ENCODE measurements at regions not wholly inside any gene's neighbourhood (a gene's known extent, or its start where the extent isn't known, plus 50 kb on each side); places are given as distances from the start of the nearest gene placed in this dataset.
"Not testable (repeated sequence)": the region's sequence is repeated elsewhere in the genome, so short reads cannot be mapped to it uniquely, and the experiment has no call there.

DNA sequence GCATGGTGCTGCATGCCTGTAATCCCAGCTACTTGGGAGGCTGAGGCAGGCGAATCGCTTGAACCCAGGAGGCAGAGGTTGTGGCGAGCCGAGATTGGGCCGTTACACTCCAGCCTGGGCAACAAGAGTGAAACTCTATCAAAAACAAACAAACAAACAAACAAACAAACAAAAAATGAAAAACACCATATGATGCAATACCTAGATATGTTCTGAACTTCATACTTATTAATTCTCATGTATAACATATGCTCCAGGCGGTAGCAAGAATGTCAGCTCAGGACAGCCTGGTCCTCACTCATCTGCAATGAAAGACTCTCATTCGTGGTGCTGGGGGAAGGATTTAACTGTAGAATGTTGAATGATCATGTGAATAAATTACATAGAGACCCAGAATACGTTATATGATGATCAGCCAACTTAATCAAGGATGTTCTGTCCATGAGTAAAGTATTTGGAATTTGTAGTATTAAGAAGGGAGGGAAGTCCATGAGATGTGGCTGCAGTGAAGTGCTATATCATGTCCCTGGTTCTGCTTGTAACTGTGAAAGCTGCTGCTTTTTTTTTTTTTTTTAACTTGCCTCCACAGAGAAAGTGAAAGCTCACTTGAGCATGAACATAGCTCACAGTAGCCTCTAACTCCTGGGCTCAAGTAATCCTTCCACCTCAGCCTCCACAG lies 206.8 kb downstream of the UQCRFS1 start:
- DNase-seq: no peak

DNA sequence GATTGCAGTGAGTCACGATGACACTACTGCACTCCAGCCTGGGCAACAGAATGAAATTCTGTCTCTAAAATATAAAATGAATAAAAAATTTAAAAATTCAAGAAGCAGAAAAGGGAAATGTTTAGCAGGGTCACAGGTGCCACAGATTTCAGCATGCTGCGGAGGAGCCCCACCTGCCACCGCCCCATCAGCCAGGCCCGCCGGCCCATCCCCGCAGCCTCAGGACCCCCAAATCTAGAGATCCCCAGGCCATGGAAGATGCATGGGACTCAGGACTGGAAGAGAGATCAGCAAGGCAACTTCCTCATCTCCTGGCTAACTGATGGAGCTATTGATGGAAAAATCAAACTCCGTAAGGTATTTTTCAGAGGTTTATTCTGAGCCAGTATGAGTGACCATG lies 208.2 kb downstream of the UQCRFS1 start:
- DNase-seq: no peak

DNA sequence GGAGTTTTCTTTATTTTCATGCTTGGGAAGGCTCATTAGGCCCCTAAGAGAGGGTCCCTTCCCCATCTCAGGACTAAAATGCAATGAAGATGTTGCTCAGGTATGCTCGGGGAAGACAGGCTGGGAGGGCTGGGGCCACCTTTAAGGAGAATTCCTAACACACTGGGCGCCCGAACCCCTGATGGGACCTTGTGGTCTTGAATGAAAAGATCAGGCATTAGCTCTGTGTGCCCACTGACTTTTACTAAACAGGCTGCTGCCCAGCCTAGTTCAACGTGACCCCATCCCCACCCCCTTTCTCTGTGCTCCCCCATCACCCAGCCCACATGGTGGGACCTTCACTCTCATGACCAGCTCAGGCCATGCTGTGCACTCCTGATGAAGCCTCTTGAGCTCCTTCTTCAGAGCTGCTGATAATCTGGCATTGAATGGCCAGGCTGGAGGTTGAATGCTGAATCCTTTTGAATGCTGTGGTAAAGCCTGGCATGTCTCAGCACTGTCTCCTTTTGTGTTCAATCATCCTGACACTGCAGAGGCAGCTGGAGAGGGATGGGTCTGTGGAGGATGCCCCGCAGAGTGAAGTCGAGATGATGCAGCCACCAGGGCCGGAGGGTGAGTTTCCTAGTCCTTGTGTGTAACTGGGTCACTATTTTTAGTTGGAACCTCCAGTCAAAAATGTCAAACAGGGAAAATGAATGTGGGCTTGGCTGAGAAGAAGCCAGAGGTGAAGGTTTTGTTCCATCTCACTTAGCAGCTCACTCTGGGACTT lies 209.1 kb downstream of the UQCRFS1 start:
- no peak for DNase-seq

DNA sequence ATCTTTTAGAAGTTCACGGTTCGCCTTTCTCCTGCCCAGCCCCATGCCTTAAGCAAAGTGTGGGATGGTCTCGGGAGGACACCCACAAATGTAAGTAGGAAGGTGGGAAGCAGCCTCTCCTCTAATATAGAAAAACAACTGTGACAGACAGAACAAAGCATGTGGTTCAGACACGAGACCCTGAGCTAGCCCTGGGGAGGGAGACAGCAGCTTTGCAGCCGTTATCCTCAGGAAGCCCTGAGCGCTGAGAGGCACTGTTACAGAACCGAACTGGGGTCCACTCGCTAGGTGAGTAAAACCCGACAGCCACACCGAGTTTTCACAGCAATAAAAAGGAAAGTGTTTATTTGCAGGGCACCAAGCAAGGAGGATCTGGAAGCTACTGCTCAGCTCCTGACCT lies 210.6 kb downstream of the UQCRFS1 start:
- DNase-seq: no peak

DNA sequence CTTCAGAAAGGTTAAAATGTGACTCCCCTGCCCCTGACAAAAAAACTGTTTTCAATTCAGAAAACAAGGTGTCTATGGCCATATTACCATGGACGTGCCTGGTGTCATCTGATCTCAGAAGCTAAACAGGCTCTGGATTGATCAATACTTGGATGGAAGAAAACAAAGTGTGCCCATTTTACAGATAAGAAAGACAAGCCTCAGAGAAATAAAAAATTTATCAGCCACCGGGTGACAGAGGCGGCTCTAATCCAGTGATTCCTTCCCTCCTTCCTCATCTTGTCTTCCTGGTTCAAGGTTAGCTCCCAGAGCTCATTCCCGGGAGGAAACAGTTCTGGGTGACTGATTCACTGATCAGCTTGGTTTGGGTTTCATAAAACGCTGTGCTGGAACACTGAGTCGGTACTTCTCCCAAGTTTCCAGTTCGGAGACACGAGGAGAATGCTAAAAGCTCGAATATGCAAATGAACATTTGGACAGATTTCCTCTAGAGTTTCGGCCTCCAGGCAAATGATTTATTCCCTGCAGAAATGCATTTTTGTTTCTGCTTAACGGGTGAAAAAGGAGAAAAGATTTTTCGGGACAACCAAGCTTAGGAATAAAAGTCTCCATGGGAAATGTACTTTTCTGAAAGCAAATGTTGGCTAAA lies 211.2 kb downstream of the UQCRFS1 start:
- no peak for DNase-seq

DNA sequence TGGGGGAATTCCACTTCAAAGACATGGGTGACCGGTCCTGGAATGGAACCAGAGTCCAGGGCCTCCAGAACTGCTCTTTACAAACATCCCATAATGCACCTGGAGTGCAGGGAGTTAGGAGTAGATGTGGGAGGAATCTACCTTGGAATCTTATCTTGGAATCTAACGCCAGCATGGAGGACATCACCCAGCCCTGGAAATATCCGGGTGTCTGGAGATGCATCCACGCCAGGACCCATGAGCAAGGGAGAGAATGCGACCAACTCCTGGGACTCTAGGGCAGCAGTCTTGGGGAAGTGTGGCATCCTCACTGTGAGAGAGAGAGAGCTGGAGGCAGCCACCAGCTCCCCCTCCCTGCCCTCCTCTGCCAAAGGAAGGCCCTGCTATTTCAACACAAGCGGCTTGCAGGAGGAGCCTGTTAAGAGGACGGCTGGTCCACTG lies 211.8 kb downstream of the UQCRFS1 start:
- DNase-seq: no peak

DNA sequence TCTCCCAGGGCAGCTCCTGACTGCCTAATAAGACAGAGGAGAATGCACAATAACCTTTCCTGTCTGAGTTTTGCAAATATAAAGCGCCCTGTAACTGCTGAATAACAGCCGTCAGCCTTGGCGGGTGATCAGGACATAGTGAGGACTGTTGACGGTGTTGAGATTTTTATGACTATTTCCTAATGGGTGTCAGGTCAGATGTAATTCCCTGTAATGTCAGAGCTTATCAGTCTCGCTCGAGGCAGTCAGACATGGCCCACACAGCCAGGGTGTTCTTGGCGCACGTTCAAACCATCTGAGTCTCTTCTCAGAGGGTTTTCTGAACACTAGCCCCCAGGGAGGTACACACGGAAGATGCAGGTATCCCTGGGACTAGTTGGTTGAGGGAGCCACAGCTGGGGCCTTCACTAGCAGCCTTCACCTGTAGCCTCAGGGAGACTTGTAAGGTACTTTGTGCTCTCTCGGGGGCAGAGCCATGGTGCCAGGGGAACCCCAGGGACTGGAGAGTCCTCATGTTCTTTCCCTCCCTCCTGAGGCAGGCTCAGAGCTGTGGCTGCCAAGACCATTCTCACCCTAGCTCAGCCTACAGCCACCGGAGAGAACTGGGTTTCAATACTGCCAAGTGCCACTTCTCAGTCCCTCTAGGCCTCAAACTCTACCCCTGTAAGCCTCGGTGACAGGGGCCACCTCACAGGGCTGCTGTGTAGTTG lies 213.1 kb downstream of the UQCRFS1 start:
- no peak for DNase-seq

DNA sequence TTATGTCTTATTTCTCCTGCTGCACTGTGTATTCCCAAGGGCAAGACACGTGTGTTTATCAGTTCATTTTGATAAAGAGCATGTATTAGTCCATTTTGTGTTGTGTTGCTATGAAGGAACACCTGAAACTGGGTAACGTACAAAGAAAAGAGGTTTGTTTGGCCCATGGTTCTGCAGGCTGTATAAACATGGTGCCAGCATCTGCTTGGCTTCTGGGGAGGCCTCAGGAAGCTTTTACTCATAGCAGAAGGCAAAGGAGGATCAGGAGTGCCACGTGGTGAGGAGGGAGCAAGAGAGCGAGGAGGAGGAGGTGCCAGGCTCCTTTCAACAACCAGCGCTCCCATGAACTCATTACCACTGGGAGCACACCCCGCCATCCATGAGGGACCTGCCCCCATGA lies 214.0 kb downstream of the UQCRFS1 start:
- no peak for DNase-seq

DNA sequence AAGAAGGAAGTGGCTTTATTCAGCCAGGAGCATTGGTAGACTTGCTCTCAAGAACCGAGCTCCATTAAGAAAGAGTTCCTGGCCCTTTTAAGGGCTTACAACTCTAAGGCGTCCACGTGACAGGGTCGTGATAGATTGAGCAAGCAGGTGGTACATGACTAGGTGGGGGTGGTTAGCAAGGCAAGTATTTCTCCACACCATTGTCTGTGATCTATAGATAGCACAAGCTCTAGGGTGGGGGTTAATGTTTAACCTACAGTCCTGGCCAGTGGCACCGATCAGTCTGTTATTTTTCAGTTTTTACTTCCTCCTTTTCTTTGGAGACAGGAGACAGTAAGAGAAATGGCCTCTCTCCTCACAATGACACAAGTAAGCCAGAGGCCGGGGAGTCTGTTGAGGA lies 215.1 kb downstream of the UQCRFS1 start:
- not testable (repeated sequence) for DNase-seq

DNA sequence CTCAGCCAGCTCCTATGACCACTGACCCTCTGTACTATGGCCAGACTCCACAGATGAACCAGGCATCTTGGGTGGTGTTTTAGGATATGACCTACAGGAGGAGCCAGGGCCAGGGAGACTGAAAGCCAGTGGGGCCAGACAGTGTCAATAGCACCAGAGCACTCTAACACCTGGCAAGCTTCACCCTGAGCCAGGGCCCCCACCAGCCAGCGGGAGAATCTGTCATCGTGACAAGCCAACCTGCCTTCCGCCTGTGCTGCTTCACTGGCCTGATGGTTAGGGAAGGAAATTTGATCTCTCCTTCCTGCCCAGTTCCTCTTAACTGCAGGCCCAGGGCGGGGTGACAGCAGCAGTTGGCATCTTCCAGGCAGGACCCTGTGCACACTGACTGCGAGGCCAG lies 222.4 kb downstream of the UQCRFS1 start:
- no peak for DNase-seq

DNA sequence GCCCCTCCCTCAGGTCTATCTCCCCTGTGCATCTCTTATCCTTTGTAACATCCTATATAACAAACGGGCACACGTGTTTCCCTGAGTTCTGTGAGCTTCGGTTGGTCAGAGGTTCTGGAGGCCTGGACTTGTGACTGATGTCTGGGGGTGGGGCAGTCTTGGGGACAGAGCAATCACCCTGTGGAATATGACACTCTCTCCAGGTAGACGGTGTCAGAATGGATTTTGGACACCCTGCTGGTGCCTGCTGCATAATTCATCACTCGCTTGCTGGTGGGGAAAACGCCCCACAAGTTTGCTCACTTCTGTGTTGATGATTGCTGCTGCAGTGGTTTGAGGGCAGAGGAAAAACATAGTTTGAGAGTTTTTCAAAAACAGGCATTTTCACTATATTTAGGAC lies 223.2 kb downstream of the UQCRFS1 start:
- DNase-seq: no peak

DNA sequence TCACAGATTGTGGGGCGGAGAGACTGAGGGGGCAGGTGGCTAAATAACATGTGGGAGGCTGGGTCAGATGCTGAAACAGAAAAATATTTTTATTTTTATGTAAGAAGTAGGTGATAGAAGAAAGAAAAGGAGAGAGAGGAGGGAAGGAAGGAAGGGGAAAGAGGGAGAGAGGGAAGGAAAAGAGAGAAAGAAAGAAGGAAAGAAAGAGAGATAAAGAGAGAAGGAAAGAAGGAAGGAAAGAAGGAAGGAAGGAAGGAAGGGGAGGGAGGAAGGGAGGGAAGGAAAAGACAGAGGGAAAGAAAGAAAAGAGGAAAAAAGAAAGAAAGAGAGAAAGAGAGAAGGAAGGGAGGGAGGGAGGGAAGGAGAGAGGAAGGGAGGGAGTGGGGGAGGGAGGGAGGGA lies 224.9 kb downstream of the UQCRFS1 start:
- DNase-seq: no peak

DNA sequence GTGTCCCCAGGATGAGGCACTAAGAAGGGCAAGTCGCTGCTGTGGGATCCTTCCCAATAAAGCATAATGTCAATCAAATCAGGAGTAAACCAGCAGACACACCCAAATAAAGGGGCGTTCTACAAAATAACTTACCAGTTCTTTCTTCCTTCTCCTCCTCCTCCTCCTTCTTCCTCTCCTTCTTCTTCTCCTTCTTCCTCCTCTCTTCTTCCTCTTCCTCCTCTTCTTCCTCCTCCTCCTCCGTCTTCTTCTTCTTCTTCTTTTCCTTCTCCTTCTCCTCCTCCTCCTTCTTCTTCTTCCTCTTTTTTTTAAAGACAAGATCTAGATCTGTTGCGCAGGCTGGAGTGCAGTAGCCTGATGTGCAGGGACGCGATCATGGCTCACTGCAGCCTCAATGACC lies 225.8 kb downstream of the UQCRFS1 start:
- DNase-seq: no peak

DNA sequence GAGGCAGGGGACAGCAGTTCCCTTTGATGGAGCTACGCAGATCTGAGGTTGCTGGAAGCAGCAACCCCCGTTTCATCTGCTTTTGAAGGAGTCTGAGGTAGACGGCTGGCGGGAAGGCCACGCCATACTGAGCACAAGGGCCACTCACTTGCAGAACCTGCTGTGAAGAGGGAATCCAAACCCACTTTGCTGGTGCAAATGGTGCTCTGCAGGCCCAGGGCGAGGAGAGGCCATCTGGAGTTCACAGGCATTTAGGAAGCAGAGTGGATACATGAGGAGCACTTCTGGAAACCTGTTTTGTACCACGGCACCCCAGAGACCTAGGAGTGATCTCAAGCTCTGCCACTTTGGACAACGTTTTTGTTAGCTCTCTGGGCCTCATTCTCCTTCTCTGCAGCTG lies 227.8 kb downstream of the UQCRFS1 start:
- DNase-seq: no peak

DNA sequence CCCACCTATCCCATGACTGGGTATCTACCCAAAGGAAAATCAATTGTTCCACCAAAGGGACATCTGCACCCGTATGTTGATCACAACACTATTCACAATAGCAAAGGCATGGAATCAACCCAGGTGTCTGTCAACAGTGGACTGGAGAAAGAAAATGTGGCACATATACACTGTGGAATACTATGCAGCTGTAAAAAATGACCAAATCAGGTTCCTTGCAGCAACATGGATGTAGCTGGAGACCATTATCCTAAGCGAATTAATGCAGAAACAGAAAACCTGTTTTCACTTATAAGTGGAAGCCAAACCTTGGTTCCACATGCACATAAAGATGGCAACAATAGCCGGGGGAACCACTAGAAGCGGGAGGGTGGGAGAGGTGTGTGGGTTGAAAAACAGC lies 228.6 kb downstream of the UQCRFS1 start:
- no peak for DNase-seq

DNA sequence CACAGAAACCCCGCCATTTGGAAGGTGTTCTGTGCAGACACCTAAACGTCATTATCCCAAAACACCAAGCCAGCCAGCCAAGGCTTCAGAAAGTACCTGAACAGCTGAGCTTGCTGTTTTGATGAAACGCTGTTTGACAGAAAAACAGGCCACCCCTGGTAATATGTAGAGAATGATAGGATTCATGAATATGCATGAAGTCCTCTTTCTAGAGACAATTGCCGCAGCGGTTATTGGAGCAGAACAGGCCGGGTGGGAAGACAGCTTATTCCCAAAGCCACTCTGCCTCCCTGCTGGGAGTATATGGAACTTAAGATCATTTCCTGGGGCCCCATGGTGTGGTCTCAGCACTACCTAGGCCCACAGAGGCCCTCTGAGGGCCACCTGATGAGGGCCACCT lies 229.5 kb downstream of the UQCRFS1 start:
- no peak for DNase-seq

DNA sequence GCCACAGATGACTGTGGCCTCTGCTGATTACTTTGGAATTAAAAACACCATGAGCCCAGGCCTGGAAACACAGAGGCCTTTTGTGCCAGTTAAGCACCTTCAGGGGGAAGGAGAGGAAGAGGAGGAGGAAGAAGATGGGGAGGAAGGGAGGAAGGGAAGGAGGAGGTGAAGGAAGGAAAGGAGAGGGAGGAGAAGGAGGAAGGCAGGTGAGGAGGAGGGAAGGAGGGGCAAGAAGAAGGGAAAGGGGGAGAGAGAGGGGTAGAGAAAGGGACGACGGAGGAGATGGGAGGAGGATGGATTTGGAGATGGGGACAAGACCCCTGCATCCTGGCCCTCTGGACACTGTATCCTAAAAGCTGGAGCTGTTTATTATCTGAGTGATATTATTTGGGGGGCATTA lies 231.0 kb downstream of the UQCRFS1 start:
- DNase-seq: no peak

DNA sequence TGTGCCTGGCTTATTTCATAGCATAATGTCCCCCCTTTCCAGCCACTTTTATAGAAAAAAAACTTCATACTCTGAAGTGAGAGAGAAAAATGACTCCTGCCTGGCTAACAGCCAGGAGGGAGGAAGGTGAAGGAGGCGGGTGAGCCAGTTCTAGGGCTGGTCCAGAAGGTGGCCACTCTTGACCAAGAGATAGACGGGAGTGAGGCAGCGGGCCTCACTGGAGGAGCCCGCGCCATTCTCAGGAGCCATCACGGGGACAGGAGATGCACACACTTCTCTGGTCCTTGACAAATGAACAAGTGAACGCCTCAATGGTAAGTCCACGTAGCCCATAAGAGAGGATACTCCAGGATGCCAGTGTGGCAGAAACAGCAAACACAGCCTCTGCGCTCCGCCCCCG lies 231.4 kb downstream of the UQCRFS1 start:
- no peak for DNase-seq

DNA sequence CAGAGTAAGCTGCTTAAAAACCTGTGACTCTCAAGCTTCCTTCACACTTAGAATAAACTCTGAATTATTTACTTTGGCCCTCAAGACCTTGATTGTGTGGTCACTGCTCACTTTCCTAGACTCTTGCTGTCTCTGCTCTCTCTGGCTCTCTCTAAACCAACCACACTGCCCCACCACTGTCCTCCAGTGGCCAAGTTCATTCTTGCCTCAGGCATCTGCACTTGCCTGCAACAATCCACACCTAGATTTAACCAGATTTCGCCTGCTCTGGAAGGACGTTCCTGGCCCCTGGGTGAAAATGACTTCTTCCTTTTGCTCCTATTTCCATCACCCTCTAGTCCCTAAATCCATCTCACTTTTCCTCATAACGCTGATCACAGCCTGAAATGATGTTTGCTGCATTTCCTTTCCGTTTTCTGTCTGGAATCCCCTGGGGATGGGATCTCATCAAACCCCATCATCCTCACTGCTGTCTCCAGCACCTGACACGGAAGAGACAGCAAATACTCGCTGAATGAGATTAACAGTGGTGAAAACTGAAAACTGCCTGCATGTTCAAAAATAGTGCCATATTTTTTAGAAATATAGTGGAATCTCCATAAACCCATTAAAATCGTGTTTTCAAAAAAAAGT lies 232.6 kb downstream of the UQCRFS1 start:
- DNase-seq: no peak

DNA sequence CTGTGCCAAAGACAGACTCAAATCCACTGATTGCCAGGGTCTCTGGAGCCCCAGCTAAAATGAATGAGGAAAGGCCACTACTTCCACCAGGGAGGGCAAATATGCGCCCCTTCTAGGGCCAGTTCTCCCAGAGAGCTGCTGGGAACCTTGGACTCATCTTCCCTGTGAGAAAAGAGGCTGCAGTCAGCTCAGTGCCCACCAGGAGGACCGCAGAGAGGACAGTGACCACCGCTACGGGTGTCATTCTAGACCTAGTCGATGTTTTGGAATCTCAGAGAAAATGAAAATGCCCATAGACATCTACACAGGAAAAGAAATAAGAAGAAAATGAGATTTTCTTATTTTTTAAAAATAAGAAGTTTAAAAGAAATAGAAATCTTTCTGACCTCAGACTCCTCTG lies 235.1 kb downstream of the UQCRFS1 start:
- DNase-seq: no peak

DNA sequence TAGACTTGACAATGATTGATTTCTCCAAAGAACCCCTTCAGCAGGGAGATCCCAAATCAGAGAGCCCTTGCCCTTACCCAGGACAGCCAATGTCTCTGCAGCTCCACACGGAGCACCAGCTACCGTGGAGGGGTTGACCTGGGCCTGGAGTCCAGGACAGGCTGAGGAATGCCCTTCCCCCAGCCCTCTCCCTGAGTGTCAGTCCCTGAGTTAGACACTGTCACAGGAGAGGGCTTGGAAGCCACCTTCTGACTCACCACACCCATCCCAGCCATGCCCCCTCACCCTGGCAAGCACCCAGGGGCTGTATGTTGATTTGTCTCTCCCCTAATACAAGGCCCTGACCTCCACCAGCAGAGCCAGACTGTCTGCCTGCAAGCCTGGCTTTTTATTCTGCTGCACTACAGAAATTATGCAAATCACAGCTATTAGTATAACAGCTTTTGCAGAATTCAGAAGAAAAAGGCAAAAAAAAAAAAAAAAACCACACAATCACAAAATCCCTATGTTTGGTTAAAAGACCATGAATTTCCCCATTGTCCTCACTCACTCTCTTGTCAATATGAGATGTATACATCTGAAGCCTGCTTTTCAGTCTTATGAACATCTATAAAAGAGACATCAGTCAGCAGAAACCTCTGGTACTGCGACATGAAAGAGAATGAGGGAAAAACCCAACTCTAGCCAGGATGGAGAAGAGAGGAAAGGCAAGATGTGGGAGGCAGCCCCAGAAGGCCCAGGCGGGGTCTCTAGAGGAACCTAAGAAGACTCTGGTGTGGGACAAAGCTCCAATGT lies 240.7 kb downstream of the UQCRFS1 start:
- no peak for DNase-seq

DNA sequence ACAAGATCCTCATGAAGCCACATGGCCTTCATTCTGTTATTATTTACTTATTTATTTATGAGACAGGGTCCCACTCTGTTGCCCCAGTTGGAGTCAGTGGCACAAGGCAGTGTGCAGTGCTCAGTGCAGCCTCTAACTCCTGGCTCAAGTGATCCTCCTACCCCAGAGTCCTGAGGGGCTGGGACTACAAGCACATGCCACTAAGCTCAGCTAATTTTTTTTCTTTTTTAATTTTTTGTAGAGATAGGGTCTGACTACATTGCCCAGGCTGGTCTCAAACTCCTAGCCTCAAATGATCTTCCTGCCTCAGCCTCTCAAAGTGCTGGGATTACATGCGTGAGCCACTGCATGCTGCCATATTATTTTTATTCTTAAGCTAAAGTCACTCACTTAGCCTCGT lies 241.4 kb downstream of the UQCRFS1 start:
- DNase-seq: no peak

Measured in SHP77 (cell line).